VCaP (cell line): ENCODE measurements at regions not wholly inside any gene's neighbourhood (a gene's known extent, or its start where the extent isn't known, plus 50 kb on each side); places are given as distances from the start of the nearest gene placed in this dataset.

ENCODE experiments used
- H3K27ac ChIP-seq: fragments of 450-650 bp; 2 replicates; pipeline ENCODE4 v1.5.1; 2017
- CTCF ChIP-seq: fragments of 450-650 bp; conservative IDR thresholded peaks from 2 replicates; pipeline ENCODE4 v1.5.1; 2017; ENCODE audit warnings: mild to moderate bottlenecking, moderate library complexity

GRCh38 chr6:22904431-22904830 lies 335.1 kb downstream of the HDGFL1 start:
- H3K27ac ChIP-seq = no peak overlapping the region
- TF ChIP-seq CTCF = no peak

GRCh38 chr6:22906091-22906549 lies 336.8 kb downstream of the HDGFL1 start:
- peak; percentile 62 for TF ChIP-seq CTCF

GRCh38 chr6:22907085-22907484 lies 337.7 kb downstream of the HDGFL1 start:
- no peak for TF ChIP-seq CTCF
- H3K27ac ChIP-seq = no peak overlapping the region

More at GRCh38 chr6:22906091-22906549, 336.8 kb downstream of the HDGFL1 start:
- no peak overlapping the region for H3K27ac ChIP-seq

GRCh38 chr6:22910370-22910769 lies 341.0 kb downstream of the HDGFL1 start:
- no peak for TF ChIP-seq CTCF

GRCh38 chr6:22913612-22914011 lies 344.2 kb downstream of the HDGFL1 start:
- H3K27ac ChIP-seq = no peak overlapping the region
- no peak for TF ChIP-seq CTCF

More at GRCh38 chr6:22910370-22910769, 341.0 kb downstream of the HDGFL1 start:
- no peak overlapping the region for H3K27ac ChIP-seq

- TF ChIP-seq CTCF = no peak
- H3K27ac ChIP-seq = no peak overlapping the region
Measured at GRCh38 chr6:22917344-22917743, 348.0 kb downstream of the HDGFL1 start.

GRCh38 chr6:22921828-22922227 lies 352.5 kb downstream of the HDGFL1 start:
- no peak for TF ChIP-seq CTCF
- H3K27ac ChIP-seq = no peak overlapping the region
